Liver (tissue), 8 donors: ENCODE measurements at regions not wholly inside any gene's neighbourhood (a gene's known extent, or its start where the extent isn't known, plus 50 kb on each side); places are given as distances from the start of the nearest gene placed in this dataset.

ENCODE experiments used
- DNase-seq: peaks from one replicate; pipeline ENCODE4 v3.0.0-alpha.2; 2017; ENCODE audit warnings: low spot score
- H3K27ac ChIP-seq, 2 donors: one replicate each; pipeline ENCODE4 v1.7.0; 2013; ENCODE audit warnings: inconsistent platforms in 2 of 2, low read length in 2 of 2, control low read depth in 1 of 2, low read depth in 1 of 2, mild to moderate bottlenecking in 1 of 2
- H3K27me3 ChIP-seq, 4 donors: one replicate each; pipeline versions ENCODE4 v1.6.1 to v1.7.0; 2013; ENCODE audit warnings: low read length in 3 of 4, inconsistent platforms in 1 of 4, mild to moderate bottlenecking in 1 of 4, moderate library complexity in 1 of 4; ENCODE audit not compliant: control insufficient read depth in 4 of 4, insufficient read depth in 4 of 4
- H3K36me3 ChIP-seq, 4 donors: one replicate each; pipeline versions ENCODE4 v1.6.1 to v1.7.0; 2013; ENCODE audit warnings: low read length in 3 of 4, mild to moderate bottlenecking in 3 of 4, low read depth in 1 of 4, moderate library complexity in 1 of 4; ENCODE audit not compliant: control insufficient read depth in 4 of 4, insufficient read depth in 3 of 4
- H3K4me1 ChIP-seq, 4 donors: one replicate each; pipeline versions ENCODE4 v1.6.1 to v1.7.0; 2013; ENCODE audit warnings: low read length in 3 of 4, mild to moderate bottlenecking in 3 of 4, moderate library complexity in 1 of 4; ENCODE audit not compliant: control insufficient read depth in 4 of 4, insufficient read depth in 4 of 4
- H3K4me3 ChIP-seq, 3 donors: one replicate each; pipeline versions ENCODE4 v1.6.1 to v1.7.0; 2013; ENCODE audit warnings: low read length in 3 of 3, control low read depth in 1 of 3, low read depth in 1 of 3, mild to moderate bottlenecking in 1 of 3
- H3K9ac ChIP-seq, 2 donors: one replicate each; pipeline ENCODE4 v1.7.0; 2013; ENCODE audit warnings: low read length in 2 of 2, mild to moderate bottlenecking in 2 of 2, moderate library complexity in 2 of 2, control low read depth in 1 of 2, low read depth in 1 of 2
- H3K9me3 ChIP-seq, 4 donors: one replicate each; pipeline versions ENCODE4 v1.6.1 to v1.7.0; 2013; ENCODE audit warnings: low read length in 3 of 4; ENCODE audit not compliant: control insufficient read depth in 4 of 4
- ATF3 ChIP-seq: IDR thresholded peaks from 2 replicates; pipeline ENCODE4 v1.6.1; 2016; ENCODE audit warnings: antibody characterized with exemption
- EGR1 ChIP-seq, 2 donors: IDR thresholded peaks; 2 replicates each; pipeline ENCODE4 v1.6.1; 2016 to 2018; ENCODE audit warnings: antibody characterized with exemption in 2 of 2, low read depth in 2 of 2
- FOXA1 ChIP-seq: IDR thresholded peaks from 2 replicates; pipeline ENCODE4 v1.6.1; 2016; ENCODE audit warnings: antibody characterized with exemption
- FOXA2 ChIP-seq: IDR thresholded peaks from 2 replicates; pipeline ENCODE4 v1.6.1; 2016; ENCODE audit warnings: antibody characterized with exemption
- GABPA ChIP-seq, 2 donors: IDR thresholded peaks in 1 of 2; conservative IDR thresholded peaks in 1 of 2; 2 replicates each; pipeline ENCODE4 v1.6.1; 2016; ENCODE audit warnings: antibody characterized with exemption in 2 of 2, mild to moderate bottlenecking in 1 of 2, moderate library complexity in 1 of 2
- HNF4A ChIP-seq, 2 donors: conservative IDR thresholded peaks; 2 replicates each; pipeline ENCODE4 v1.6.1; 2016; ENCODE audit warnings: antibody characterized with exemption in 2 of 2, mild to moderate bottlenecking in 2 of 2
- HNF4G ChIP-seq: IDR thresholded peaks from 2 replicates; pipeline ENCODE4 v1.6.1; 2016; ENCODE audit warnings: antibody characterized with exemption
- JUND ChIP-seq, 2 donors: IDR thresholded peaks; 2 replicates each; pipeline ENCODE4 v1.6.1; 2016; ENCODE audit warnings: antibody characterized with exemption in 2 of 2
- NR2F2 ChIP-seq: IDR thresholded peaks from 2 replicates; pipeline ENCODE4 v1.6.1; 2016; ENCODE audit warnings: antibody characterized with exemption
- RAD21 ChIP-seq, 2 donors: IDR thresholded peaks; 2 replicates each; pipeline ENCODE4 v1.6.1; 2016; ENCODE audit warnings: antibody characterized with exemption in 2 of 2, mild to moderate bottlenecking in 2 of 2
- RXRA ChIP-seq, 2 donors: IDR thresholded peaks; 2 replicates each; pipeline ENCODE4 v1.6.1; 2017 to 2018; ENCODE audit warnings: antibody characterized with exemption in 2 of 2, mild to moderate bottlenecking in 1 of 2
- SP1 ChIP-seq: IDR thresholded peaks from 2 replicates; pipeline ENCODE4 v1.6.1; 2018; ENCODE audit warnings: antibody characterized with exemption, mild to moderate bottlenecking
- TAF1 ChIP-seq: conservative IDR thresholded peaks from 2 replicates; pipeline ENCODE4 v1.6.1; 2016; ENCODE audit warnings: antibody characterized with exemption, mild to moderate bottlenecking
- YY1 ChIP-seq: IDR thresholded peaks from 2 replicates; pipeline ENCODE4 v1.6.1; 2016; ENCODE audit warnings: antibody characterized with exemption, mild to moderate bottlenecking
- ZBTB33 ChIP-seq: IDR thresholded peaks from 2 replicates; pipeline ENCODE4 v1.6.1; 2016; ENCODE audit warnings: antibody characterized with exemption
- WGBS: extraction: QIAGEN DNeasy Blood & Tissue Kit; methylation state at CpG from one replicate; pipeline ENCODE4 v1.1.7; 2013; 5-methylcytosine and 5-hydroxymethylcytosine counted together
- TF ChIP-seq, protein P1 (sequence below): IDR thresholded peaks from 2 replicates; pipeline ENCODE4 v1.6.1; 2016; ENCODE audit warnings: antibody characterized with exemption, mild to moderate bottlenecking
- TF ChIP-seq, protein P2 (sequence below): fragments of 150-350 bp; IDR thresholded peaks from 2 replicates; pipeline ENCODE4 v1.5.1; 2017; ENCODE audit warnings: improper control_type of control experiment, low read depth, low read length; ENCODE audit not compliant: missing input control
- TF ChIP-seq, protein P3 (sequence below): IDR thresholded peaks from 2 replicates; pipeline ENCODE4 v1.6.1; 2016; ENCODE audit warnings: antibody characterized with exemption
- donor health status: healthy.
- donor health status: healthy.
- donor health status: healthy.
- donor health status: healthy.
- donor health status: healthy.

GRCh38 chr18:64331419-64331818, 182.5 kb upstream of the LINC00305 start:
- Histone ChIP-seq H3K9ac (no peak overlapping the region), H3K4me1 (peaks cover 0 to 6% (median 0%) of the 10 kb centered on the region in 4 donors), H3K27me3 (no peaks in the 10 kb centered on the region), H3K4me3 (no peak overlapping the region), H3K36me3 (no peaks in the 10 kb centered on the region), H3K9me3 (no peaks in the 10 kb centered on the region), H3K27ac (no peak overlapping the region)
- TF ChIP-seq NR2F2 (no peak), RXRA (IDR thresholded peaks at IDR 0.05) (no peak), RAD21 (IDR thresholded peaks at IDR 0.05) (no peak), TAF1 (no peak), HNF4A (conservative IDR thresholded peaks at IDR 0.05) (no peak), FOXA2 (no peak), JUND (IDR thresholded peaks at IDR 0.05) (no peak), HNF4G (no peak), EGR1 (IDR thresholded peaks at IDR 0.05; ENCODE audit: low read depth in 2 of 2) (no peak), ZBTB33 (no peak), FOXA1 (no peak), ATF3 (no peak), GABPA (IDR thresholded peaks at IDR 0.05 in 1 of 2, conservative IDR thresholded peaks at IDR 0.05 in 1 of 2) (no peak), SP1 (no peak), YY1 (no peak)
- TF ChIP-seq, protein P1, sequence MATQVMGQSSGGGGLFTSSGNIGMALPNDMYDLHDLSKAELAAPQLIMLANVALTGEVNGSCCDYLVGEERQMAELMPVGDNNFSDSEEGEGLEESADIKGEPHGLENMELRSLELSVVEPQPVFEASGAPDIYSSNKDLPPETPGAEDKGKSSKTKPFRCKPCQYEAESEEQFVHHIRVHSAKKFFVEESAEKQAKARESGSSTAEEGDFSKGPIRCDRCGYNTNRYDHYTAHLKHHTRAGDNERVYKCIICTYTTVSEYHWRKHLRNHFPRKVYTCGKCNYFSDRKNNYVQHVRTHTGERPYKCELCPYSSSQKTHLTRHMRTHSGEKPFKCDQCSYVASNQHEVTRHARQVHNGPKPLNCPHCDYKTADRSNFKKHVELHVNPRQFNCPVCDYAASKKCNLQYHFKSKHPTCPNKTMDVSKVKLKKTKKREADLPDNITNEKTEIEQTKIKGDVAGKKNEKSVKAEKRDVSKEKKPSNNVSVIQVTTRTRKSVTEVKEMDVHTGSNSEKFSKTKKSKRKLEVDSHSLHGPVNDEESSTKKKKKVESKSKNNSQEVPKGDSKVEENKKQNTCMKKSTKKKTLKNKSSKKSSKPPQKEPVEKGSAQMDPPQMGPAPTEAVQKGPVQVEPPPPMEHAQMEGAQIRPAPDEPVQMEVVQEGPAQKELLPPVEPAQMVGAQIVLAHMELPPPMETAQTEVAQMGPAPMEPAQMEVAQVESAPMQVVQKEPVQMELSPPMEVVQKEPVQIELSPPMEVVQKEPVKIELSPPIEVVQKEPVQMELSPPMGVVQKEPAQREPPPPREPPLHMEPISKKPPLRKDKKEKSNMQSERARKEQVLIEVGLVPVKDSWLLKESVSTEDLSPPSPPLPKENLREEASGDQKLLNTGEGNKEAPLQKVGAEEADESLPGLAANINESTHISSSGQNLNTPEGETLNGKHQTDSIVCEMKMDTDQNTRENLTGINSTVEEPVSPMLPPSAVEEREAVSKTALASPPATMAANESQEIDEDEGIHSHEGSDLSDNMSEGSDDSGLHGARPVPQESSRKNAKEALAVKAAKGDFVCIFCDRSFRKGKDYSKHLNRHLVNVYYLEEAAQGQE = no peak
- TF ChIP-seq, protein P2, sequence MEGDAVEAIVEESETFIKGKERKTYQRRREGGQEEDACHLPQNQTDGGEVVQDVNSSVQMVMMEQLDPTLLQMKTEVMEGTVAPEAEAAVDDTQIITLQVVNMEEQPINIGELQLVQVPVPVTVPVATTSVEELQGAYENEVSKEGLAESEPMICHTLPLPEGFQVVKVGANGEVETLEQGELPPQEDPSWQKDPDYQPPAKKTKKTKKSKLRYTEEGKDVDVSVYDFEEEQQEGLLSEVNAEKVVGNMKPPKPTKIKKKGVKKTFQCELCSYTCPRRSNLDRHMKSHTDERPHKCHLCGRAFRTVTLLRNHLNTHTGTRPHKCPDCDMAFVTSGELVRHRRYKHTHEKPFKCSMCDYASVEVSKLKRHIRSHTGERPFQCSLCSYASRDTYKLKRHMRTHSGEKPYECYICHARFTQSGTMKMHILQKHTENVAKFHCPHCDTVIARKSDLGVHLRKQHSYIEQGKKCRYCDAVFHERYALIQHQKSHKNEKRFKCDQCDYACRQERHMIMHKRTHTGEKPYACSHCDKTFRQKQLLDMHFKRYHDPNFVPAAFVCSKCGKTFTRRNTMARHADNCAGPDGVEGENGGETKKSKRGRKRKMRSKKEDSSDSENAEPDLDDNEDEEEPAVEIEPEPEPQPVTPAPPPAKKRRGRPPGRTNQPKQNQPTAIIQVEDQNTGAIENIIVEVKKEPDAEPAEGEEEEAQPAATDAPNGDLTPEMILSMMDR = no peak
- TF ChIP-seq, protein P3, sequence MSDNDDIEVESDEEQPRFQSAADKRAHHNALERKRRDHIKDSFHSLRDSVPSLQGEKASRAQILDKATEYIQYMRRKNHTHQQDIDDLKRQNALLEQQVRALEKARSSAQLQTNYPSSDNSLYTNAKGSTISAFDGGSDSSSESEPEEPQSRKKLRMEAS = no peak
- DNase-seq = no peak
- WGBS = 100% methylated on average over 1 of the region's 1 CpG
